ENCODE measurements at regions not wholly inside any gene's neighbourhood (a gene's known extent, or its start where the extent isn't known, plus 50 kb on each side); places are given as distances from the start of the nearest gene placed in this dataset.

DNA sequence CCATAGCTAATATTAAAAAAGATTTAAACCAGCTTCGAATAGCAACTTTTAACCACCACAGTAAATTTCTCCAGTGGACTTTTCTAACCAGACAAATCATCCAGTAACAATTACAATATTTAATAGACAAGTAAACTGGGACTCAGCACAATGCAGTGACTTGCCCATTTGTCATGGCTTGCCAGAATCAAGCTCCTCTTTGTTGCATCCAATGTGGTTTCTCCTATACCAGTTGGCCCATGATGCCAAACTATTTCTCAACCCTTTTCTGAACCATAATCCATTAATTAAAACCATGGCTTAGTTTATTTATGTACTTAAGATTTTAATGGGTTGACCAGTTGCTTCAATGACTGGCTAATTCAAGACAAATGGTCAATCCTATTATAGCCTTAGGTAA lies 64.4 kb downstream of the DIO2 start:
- H3K36me3 Mint-ChIP-seq: no peaks in the 10 kb centered on the region
- H3K9me3 Mint-ChIP-seq: peaks cover 17% of the 10 kb centered on the region
- no peak overlapping the region for H3K4me3 Mint-ChIP-seq
- no peaks in the 10 kb centered on the region for H3K4me1 Mint-ChIP-seq
- no peaks in the 10 kb centered on the region for H3K27me3 Mint-ChIP-seq
- no peak overlapping the region for H3K27ac Mint-ChIP-seq

DNA sequence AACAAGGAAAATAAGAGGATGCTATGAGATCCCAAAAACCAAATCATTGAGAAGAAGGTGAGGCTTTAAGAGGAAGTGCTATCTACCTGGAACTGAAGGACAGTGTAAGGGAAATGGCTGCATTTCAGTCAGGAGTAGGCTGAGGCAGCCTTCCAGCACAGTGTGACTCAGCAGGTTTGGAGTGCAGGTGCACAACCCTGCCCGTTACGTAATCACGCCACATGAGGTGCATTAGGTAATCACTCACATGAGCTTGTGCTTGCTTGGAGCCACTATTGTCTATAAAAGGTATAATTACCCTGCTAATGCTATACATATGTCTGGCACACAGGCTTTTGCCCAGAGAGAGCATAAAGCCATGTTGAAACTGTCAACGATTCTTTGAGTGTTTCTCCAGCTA lies 74.9 kb downstream of the DIO2 start:
- Mint-ChIP-seq H3K27me3 (no peaks in the 10 kb centered on the region), H3K27ac (no peak overlapping the region), H3K36me3 (peaks cover 1% of the 10 kb centered on the region), H3K4me1 (no peaks in the 10 kb centered on the region), H3K9me3 (peaks cover 15% of the 10 kb centered on the region), H3K4me3 (no peak overlapping the region)

DNA sequence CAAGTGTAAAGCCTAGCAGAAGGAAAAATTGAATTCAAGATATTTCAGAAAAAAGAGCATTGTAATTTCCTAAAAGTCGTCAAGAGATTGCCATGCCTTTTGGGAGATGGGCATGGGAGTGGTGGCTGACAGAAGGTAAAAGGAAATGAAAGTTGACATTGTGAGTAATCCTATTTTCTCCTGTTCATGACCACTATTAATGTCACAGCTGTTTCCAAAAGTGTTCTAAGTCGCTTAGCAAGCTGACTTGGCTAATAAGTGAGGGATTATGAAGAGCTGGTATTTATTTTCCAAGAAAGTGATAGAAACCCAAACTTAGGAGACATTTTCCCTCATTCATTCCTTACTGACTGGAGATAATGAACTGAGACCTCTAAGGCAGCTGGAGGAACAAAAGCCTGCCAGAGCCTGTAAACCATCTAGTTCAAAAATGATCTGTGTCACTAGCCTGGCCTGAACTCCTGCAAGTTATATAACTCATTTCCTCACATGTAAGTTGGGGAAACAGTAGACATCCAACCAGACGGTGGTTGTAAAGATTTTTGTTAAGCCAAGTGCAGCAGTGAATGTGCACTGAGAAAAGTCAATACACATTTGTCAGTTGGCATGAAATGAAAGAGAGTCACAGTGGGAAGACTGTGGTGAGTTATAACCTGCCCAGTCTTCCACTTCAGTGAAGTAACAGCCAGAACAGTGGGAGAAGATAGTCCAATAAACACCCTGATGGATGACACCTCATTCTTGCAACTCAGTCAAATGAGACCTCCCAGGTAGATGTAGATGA lies 75.8 kb downstream of the DIO2 start:
- H3K4me3 Mint-ChIP-seq: no peak overlapping the region
- H3K9me3 Mint-ChIP-seq: peaks cover 20% of the 10 kb centered on the region
- no peak overlapping the region for H3K27ac Mint-ChIP-seq
- H3K36me3 Mint-ChIP-seq: peaks cover 1% of the 10 kb centered on the region
- no peaks in the 10 kb centered on the region for H3K4me1 Mint-ChIP-seq
- H3K27me3 Mint-ChIP-seq: no peaks in the 10 kb centered on the region

DNA sequence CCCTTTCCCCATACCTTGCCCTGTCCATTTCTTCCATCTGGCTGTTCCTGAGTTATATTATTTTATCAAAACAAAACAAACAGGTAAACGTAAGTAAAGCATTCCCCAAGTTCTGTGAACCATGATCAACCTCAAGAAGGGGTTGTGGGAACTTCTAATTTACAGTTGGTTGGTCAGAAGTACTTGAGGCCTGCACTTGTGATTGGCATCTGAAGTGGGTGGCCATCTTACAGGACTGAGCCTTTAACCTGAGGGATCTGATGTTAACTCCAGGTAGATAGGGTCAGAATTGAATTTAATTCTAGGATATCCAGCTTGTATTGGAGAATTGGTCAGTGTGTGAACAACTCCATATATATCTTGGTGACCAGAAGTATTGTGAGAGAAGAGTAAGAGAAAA lies 77.0 kb downstream of the DIO2 start:
- Mint-ChIP-seq H3K36me3 (peaks cover 1% of the 10 kb centered on the region), H3K27me3 (no peaks in the 10 kb centered on the region), H3K9me3 (peaks cover 22% of the 10 kb centered on the region), H3K4me1 (no peaks in the 10 kb centered on the region), H3K4me3 (no peak overlapping the region), H3K27ac (no peak overlapping the region)

DNA sequence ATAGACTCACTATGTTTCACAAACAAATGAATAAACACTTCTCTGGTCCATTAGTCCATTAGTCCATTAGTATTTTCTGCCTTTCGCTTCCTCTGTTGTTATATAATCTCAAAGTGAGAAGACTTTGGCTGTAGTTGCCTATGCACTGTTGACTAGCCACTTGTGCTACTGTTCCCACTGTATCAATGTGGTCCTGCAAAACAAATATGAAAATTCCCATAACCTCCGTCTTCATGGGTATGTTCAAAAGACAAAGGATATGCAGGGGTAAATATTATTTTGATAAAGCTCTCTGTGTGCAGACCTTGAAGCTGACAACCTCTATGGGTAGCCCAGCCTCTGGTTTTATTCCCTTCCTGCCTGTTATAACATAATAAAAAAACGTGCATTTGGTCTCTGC lies 77.8 kb downstream of the DIO2 start:
- no peaks in the 10 kb centered on the region for H3K4me1 Mint-ChIP-seq
- no peak overlapping the region for H3K4me3 Mint-ChIP-seq
- H3K36me3 Mint-ChIP-seq: peaks cover 1% of the 10 kb centered on the region
- H3K9me3 Mint-ChIP-seq: peaks cover 22% of the 10 kb centered on the region
- no peak overlapping the region for H3K27ac Mint-ChIP-seq
- no peaks in the 10 kb centered on the region for H3K27me3 Mint-ChIP-seq

DNA sequence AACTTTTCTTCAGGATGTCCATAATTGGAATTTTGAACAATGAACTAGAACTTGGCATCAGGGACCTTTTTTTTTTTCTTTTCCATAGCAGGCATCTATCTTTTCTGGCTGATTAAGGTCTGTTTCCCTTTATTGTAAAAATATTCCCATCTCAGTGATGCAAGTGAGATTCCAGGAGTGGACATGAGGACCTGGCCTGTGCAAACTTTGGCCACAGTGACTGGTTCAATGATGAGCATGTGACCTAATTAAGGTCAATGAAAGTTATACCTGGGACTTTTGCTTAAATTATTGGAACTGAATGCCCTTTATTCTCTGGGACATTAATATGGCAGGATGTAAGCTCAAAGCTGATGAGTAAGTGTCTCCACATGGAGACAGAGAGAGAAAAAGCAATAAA lies 83.8 kb downstream of the DIO2 start:
- no peaks in the 10 kb centered on the region for H3K4me1 Mint-ChIP-seq
- H3K4me3 Mint-ChIP-seq: no peak overlapping the region
- H3K9me3 Mint-ChIP-seq: peaks cover 13% of the 10 kb centered on the region
- H3K27ac Mint-ChIP-seq: no peak overlapping the region
- H3K36me3 Mint-ChIP-seq: no peaks in the 10 kb centered on the region
- no peaks in the 10 kb centered on the region for H3K27me3 Mint-ChIP-seq

DNA sequence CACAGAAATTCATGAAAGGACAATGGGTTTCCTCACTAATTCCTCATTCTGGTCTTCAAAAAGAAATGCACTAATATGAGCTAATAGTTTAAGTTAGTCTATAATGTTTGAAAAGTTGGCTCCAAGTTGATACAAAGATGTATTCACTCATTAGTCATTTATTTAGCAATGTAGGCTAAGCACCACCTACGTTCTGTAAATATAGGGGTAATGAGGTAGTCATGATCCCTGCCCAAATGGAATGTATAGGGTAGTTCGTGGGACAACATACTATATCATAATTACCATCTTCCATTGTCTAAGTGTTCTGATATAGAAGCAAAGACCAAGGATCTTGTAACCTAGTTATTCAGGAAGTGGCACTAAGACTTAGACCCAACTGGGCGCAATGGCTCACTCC lies 86.5 kb downstream of the DIO2 start:
- Mint-ChIP-seq H3K36me3 (no peaks in the 10 kb centered on the region), H3K27ac (no peak overlapping the region), H3K27me3 (no peaks in the 10 kb centered on the region), H3K4me1 (no peaks in the 10 kb centered on the region), H3K4me3 (no peak overlapping the region), H3K9me3 (peaks cover 13% of the 10 kb centered on the region)

DNA sequence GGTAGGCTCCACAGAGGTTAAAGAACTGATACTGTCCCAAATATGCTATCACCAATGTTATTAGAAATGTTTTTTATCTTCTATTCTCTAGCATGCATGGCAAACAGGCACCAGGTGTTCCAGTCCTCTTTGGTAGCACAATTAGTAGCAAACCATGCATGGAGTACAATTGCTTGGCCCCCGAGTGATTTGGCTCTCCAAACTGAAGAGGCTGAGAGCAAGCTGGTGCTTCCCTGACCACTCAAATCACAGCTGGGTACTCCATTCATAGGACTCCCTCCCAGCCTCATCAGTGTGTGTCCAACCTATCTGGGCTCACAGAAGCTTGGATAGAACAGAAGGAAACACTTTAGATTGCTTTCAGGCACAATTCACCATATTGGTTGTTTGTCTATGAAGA lies 93.4 kb downstream of the DIO2 start:
- H3K9me3 Mint-ChIP-seq: peaks cover 26% of the 10 kb centered on the region

DNA sequence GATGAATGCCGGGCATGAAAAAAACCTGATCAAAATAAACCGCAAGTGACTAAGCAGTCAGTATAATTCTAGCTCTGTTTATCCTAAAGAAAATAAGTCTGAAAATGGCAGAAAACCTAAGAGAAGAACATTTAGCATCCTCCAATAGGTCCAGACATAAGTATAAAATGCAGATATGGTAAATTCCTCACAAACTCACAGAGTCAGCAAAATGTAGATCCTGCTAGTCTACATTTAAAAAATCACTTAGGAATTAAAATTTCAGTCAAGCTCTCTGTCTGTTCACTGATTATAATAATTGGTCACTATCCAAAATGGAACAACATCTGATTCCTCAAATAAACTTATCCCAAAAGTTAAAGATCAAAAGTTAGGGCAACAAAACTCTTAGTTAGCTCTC lies 95.1 kb downstream of the DIO2 start:
- H3K4me3 Mint-ChIP-seq: no peak overlapping the region
- no peaks in the 10 kb centered on the region for H3K36me3 Mint-ChIP-seq
- H3K27me3 Mint-ChIP-seq: no peaks in the 10 kb centered on the region
- H3K27ac Mint-ChIP-seq: no peak overlapping the region
- H3K9me3 Mint-ChIP-seq: peaks cover 15% of the 10 kb centered on the region
- no peaks in the 10 kb centered on the region for H3K4me1 Mint-ChIP-seq

More for the DNA sequence above, 93.4 kb downstream of the DIO2 start:
- Mint-ChIP-seq H3K27me3 (no peaks in the 10 kb centered on the region), H3K27ac (no peak overlapping the region), H3K36me3 (no peaks in the 10 kb centered on the region), H3K4me3 (no peak overlapping the region), H3K4me1 (no peaks in the 10 kb centered on the region)

DNA sequence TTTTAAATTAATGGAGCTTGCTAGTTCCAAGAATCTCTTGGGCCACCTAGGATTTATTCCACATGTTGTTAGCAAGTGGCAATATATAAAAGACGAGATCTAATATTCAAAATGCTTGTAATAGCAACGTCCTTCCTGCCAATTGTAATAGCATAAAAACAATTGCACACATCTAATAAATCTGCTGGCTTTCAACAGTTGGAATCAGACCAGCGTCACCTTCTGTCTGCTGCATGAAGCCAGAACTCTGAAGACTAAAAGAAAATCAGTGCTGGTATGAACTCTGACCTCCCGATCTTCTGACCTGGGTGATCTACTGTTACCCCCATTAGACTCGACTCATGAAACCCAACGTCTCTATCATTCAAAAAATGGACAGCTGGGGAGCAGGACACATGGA lies 100.6 kb downstream of the DIO2 start:
- H3K4me3 Mint-ChIP-seq: no peak overlapping the region
- no peaks in the 10 kb centered on the region for H3K27me3 Mint-ChIP-seq
- H3K9me3 Mint-ChIP-seq: peaks cover 13% of the 10 kb centered on the region

DNA sequence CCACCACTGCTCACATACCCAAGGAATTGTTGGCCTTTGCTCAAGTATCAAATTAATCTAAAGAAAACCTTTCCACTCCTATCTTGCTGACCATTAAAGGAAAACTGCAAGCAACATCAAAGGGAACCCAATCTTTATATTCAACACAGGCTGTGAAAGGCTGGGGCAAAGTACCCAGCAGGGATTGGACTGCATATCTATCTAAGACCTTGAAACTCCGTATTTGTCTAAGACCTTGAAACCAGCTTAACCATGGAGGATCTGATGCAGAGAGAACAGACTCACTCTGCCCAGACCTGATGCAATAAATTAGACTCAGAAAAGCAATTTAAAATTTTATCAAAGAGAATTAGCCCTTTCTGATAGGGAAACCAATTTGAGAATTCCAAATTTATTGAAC lies 102.2 kb downstream of the DIO2 start:
- Mint-ChIP-seq H3K4me1 (no peaks in the 10 kb centered on the region), H3K27ac (no peak overlapping the region), H3K36me3 (no peaks in the 10 kb centered on the region), H3K4me3 (no peak overlapping the region), H3K27me3 (no peaks in the 10 kb centered on the region), H3K9me3 (peaks cover 5% of the 10 kb centered on the region)

More for the DNA sequence above, 100.6 kb downstream of the DIO2 start:
- H3K27ac Mint-ChIP-seq: no peak overlapping the region
- H3K4me1 Mint-ChIP-seq: no peaks in the 10 kb centered on the region
- no peaks in the 10 kb centered on the region for H3K36me3 Mint-ChIP-seq

DNA sequence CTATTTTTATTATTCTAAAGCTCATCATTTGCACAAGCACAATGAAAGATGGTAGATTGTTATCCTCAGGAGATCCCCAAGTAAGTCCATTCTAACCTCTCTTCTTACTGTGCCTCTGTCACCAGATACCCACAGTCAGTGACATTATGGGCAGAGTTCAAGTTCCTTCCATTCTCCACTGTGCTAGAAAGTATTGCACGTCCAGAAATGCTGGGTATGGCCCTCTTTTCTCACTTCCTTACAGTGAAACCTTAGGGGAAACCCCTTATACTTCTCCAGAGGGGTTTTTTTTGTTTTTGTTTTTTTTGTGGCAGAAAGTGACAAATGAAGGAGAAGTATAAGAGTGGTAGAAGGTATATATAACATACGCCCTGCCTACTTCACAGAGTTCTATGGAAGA lies 102.9 kb downstream of the DIO2 start:
- Mint-ChIP-seq H3K27ac (no peak overlapping the region), H3K9me3 (peaks cover 5% of the 10 kb centered on the region), H3K4me1 (no peaks in the 10 kb centered on the region), H3K36me3 (no peaks in the 10 kb centered on the region), H3K4me3 (no peak overlapping the region), H3K27me3 (no peaks in the 10 kb centered on the region)

DNA sequence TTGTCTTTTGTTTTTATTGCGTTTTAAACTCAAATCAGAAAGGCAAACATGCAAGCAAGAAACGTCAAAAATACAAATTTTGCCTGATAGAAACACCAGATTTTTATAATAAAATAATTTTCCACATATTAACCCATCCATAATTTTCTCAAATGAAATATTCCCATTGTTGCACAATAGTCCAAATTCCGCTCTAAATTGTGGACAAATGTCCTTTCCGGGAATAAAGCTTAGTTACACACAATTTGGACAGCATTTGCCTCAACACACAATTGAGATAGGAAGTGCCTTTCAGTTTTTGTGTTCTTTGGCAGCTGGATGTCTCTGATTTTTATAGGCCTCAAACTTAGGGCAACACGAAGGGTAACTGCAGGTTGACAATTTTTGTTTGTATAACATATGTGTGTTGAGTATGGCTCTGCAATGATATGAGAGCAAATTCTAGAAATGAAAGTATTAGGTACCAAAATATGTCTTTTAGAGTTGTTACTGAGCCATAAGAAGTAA lies 105.8 kb downstream of the DIO2 start:
- Mint-ChIP-seq H3K9me3 (no peaks in the 10 kb centered on the region), H3K4me3 (no peak overlapping the region), H3K27ac (no peak overlapping the region), H3K4me1 (no peaks in the 10 kb centered on the region), H3K27me3 (no peaks in the 10 kb centered on the region), H3K36me3 (no peaks in the 10 kb centered on the region)

DNA sequence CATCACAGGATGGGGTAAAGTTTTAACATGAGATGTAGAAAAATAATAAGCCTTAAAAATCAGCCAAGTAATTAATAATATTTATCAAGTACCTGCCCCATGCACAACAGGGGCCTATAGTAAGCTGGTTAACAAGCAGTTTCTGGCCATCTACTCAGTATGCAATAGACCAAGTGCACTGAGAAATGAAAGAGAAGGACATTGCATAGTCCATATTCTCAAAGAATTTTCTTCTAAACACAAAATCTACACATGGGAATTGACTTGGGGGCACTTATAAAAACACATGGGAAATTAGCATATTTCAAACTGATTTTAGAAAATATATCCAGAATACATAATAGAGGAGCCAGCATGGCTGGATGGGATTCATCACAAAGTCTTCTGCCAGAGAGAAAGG lies 109.5 kb downstream of the DIO2 start:
- Mint-ChIP-seq H3K4me3 (no peak overlapping the region), H3K9me3 (peaks cover 2% of the 10 kb centered on the region), H3K27ac (no peak overlapping the region), H3K27me3 (no peaks in the 10 kb centered on the region), H3K4me1 (no peaks in the 10 kb centered on the region), H3K36me3 (no peaks in the 10 kb centered on the region)

DNA sequence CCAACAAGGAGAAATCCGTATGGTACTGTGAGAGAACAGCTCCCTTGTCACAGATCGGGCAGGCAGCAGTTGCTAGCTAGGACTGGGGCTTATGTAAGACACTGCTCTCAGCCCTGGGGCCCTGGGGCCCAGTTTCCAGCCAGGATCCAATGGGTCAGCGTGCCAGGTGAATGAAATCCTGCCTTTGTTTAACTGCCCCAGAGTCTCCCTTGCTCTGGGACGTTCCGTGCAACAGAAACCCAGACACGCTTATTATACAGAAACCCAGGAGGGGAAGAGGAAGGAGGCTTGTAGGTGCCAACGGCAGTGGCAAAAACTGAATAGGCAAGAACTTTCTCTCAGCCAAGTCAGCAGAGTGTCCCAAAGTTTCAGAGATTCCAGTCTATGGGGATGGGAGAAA lies 110.6 kb downstream of the DIO2 start:
- H3K9me3 Mint-ChIP-seq: peaks cover 5% of the 10 kb centered on the region

DNA sequence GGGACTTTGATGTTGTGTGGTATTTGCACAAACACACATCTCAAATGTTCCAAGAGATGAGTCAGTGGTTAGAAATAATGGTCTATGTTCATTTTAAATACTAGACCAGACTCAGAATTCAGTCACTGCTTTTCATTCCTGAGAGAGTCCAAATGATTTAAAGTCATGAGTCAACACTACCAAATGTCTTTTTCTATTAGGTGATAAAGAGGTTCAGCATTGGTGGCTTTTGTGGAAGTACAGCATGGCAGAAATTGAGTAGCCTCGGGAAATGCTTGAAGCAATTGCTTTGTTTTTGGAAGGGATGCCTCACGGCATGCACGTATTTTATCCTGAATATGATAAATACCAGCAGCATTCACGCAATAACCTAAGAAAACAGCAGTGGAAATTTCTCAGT lies 115.7 kb downstream of the DIO2 start:
- Mint-ChIP-seq H3K27ac (no peak overlapping the region), H3K4me1 (no peaks in the 10 kb centered on the region), H3K27me3 (no peaks in the 10 kb centered on the region), H3K36me3 (no peaks in the 10 kb centered on the region), H3K9me3 (peaks cover 5% of the 10 kb centered on the region), H3K4me3 (no peak overlapping the region)

More for the DNA sequence above, 110.6 kb downstream of the DIO2 start:
- no peak overlapping the region for H3K27ac Mint-ChIP-seq
- H3K4me3 Mint-ChIP-seq: no peak overlapping the region
- no peaks in the 10 kb centered on the region for H3K36me3 Mint-ChIP-seq
- H3K4me1 Mint-ChIP-seq: no peaks in the 10 kb centered on the region
- no peaks in the 10 kb centered on the region for H3K27me3 Mint-ChIP-seq

DNA sequence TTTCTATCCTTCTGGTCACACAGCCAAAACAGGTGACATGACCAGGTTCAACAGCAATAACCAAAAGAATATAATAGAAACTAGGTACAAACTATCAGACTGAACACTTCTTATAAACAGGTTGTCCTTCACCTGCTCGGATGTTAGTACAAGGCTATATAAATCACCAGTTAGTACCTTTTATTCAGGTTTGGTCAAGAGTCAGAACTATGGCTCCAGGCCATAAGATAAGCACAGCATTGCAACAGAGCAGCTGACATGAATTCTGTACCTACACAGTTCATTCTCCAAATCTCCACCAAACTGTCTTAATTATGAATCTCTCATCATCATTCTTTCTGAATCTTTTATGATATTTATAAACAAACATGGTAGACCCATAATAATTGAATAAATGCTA lies 123.9 kb downstream of the DIO2 start:
- Mint-ChIP-seq H3K36me3 (no peaks in the 10 kb centered on the region), H3K4me1 (no peaks in the 10 kb centered on the region), H3K27ac (no peak overlapping the region), H3K4me3 (no peak overlapping the region), H3K9me3 (peaks cover 7% of the 10 kb centered on the region), H3K27me3 (no peaks in the 10 kb centered on the region)

All from activated naive CD4-positive, alpha-beta T cell treated with anti-CD3 and anti-CD28 coated beads, Interleukin-2, amount 50 U/mL, for 24 hours (primary cell).